Heart left ventricle (tissue), 16 donors: ENCODE measurements at regions not wholly inside any gene's neighbourhood (a gene's known extent, or its start where the extent isn't known, plus 50 kb on each side); places are given as distances from the start of the nearest gene placed in this dataset.

Experiments used
- ATAC-seq, 4 donors: fragments of 200-7000 bp; cut with Tn5 transposase; one replicate each; pipeline ENCODE4 v1.9.1; 2020 to 2022; ENCODE audit warnings: moderate library complexity in 4 of 4, mild to moderate bottlenecking in 3 of 4, moderate number of reproducible peaks in 1 of 4
- DNase-seq, 5 donors: peaks; one replicate each; pipeline ENCODE4 v3.0.0-alpha.2; 2020
- H3K27ac ChIP-seq, 12 donors: fragments of 200-600 bp; sonication (generic) in 4 of 12; one replicate each; pipeline versions ENCODE4 v1.5.0 to v1.8.0; 2016 to 2022; ENCODE audit warnings: mild to moderate bottlenecking in 2 of 12
- H3K27me3 ChIP-seq, 9 donors: fragments of 200-600 bp; sonication (generic) in 2 of 9; one replicate each; pipeline versions ENCODE4 v1.5.1 to v1.8.0; 2016 to 2022; ENCODE audit warnings: mild to moderate bottlenecking in 3 of 9
- H3K36me3 ChIP-seq, 9 donors: fragments of 200-600 bp; sonication (generic) in 2 of 9; one replicate each; pipeline versions ENCODE4 v1.5.0 to v1.8.0; 2018 to 2022; ENCODE audit warnings: mild to moderate bottlenecking in 2 of 9
- H3K4me1 ChIP-seq, 12 donors: fragments of 200-600 bp; sonication (generic) in 4 of 12; one replicate each; pipeline versions ENCODE4 v1.5.0 to v1.8.0; 2016 to 2022; ENCODE audit warnings: mild to moderate bottlenecking in 3 of 12
- H3K4me3 ChIP-seq, 12 donors: fragments of 200-600 bp; sonication (generic) in 4 of 12; one replicate each; pipeline versions ENCODE4 v1.5.0 to v1.8.0; 2017 to 2022; ENCODE audit warnings: mild to moderate bottlenecking in 9 of 12, moderate library complexity in 4 of 12
- H3K9me3 ChIP-seq, 12 donors: fragments of 200-600 bp; sonication (generic) in 4 of 12; one replicate each; pipeline versions ENCODE4 v1.5.0 to v1.8.0; 2016 to 2022; ENCODE audit warnings: mild to moderate bottlenecking in 1 of 12
- CTCF ChIP-seq, 12 donors: fragments of 200-600 bp; sonication (generic) in 4 of 12; IDR thresholded peaks; one replicate each; pipeline versions ENCODE4 v1.5.0 to v1.8.0; 2018 to 2022; ENCODE audit warnings: antibody characterized with exemption in 12 of 12, mild to moderate bottlenecking in 5 of 12
- POLR2A ChIP-seq, 2 donors: fragments of 450-650 bp; IDR thresholded peaks; one replicate each; pipeline ENCODE4 v1.6.1; 2017; ENCODE audit warnings: antibody characterized with exemption in 2 of 2, mild to moderate bottlenecking in 2 of 2, moderate library complexity in 2 of 2
- WGBS, 4 donors: extraction: QIAGEN DNeasy Blood & Tissue Kit in 2 of 4; methylation state at CpG; one replicate each; pipeline versions ENCODE4 v1.1.5 to v1.1.7; 2013 to 2018; 5-methylcytosine and 5-hydroxymethylcytosine counted together
- intact Hi-C, 10 donors: fragments of 100-400 bp; cut with DNase I; formaldehyde crosslinking; loops; one replicate each; pipeline versions ENCODE4 v1.11.1 to v1.14.2; 2022
- donor health status: ischemic (EF 13 %, LVEDD 7.1; RV severe dilation, severe dysfunction).
- donor health status: healthy with polysubstance abuse.
- donor health status: DM: no; HTN: yes; CAD: no.
- donor health status: DM: no; HTN: no; CAD: no.
- donor health status: ischemic (EF 25% LVEDD 6.9; RV normal size, moderate dysfunction).
- donor health status: ischemic (EF 25% LVEDD 5.7; RV mildly dilated, moderate dysfunction).
- donor health status: healthy.
- donor health status: DM: yes; HTN: yes; CAD: no.
- donor health status: ischemic (EF 35%, LVEDD 5.7; RV mildly dilated, moderate dysfunction).
- donor health status: nonischemic (EF 11% LVEDD 7.7; RV severe dilation, severe dysfunction).
- donor health status: DM: yes; HTN: yes; CAD: no.
- donor health status: PGD.
- donor health status: ischemic (EF 29% LVEDD 5.4; RV normal size, mild dysfunction).
- donor health status: nonischemic (EF 23%, LVEDD 6.1; RV moderate dilation, normal function).

DNA sequence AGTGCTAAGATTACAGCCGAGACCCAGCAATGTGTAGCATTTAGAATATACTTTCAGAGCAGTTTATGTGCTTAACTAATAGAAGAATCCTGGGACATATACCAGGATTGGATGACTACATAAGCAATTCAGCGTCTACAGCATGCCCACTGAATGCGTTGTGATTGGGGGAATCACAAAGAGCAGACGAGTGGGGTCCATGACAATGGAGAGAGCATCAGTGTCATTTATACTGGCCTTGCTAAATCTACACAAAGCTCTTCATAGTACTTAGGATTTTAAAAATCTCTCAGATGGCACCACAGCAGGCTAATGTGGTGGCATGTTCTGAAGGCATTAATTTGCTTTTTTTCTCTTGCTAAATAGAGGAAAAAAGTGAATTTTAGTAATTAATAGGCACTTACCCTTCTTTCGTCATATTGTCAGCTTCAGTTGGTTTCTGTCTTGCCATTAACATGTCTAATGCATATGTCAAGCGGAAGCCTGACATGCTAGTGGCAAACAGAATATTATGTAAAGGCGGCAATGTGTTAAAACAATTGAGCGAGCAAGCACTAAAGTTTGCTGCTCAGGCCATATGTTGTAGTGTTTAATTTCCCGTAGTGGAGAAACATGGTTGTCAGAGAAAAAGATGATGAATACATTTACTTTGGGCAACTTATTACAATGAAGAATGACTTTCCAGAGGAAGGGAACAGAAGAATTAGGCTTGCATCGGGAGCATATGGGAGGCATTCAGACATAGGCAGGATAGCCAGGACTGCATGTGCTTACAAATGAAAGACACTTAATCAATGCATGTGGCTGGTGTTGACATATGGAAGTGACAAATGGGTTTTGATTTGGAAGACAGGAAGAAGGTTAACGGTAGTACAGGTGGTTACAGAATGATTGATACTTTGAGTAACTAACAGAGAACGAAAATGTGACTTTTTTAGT is 145.2 kb downstream of the ICOS start:
- no peak for ATAC-seq
- no peaks in the 10 kb centered on the region for H3K9me3 ChIP-seq
- no peaks in the 10 kb centered on the region for H3K4me1 ChIP-seq
- 84 to 88% (median 87%) methylated on average over 12 of the region's 12 CpGs for WGBS, 4 donors
- H3K4me3 ChIP-seq = no peak overlapping the region
- TF ChIP-seq POLR2A (IDR thresholded peaks at IDR 0.05) (no peak), CTCF (IDR thresholded peaks at IDR 0.05) (no peak)
- peaks cover 0 to 8% (median 0%) of the 10 kb centered on the region in 9 donors for H3K27me3 ChIP-seq
- intact Hi-C loops = no loop called here
- no peak overlapping the region for H3K27ac ChIP-seq
- no peak for DNase-seq
- no peaks in the 10 kb centered on the region for H3K36me3 ChIP-seq

DNA sequence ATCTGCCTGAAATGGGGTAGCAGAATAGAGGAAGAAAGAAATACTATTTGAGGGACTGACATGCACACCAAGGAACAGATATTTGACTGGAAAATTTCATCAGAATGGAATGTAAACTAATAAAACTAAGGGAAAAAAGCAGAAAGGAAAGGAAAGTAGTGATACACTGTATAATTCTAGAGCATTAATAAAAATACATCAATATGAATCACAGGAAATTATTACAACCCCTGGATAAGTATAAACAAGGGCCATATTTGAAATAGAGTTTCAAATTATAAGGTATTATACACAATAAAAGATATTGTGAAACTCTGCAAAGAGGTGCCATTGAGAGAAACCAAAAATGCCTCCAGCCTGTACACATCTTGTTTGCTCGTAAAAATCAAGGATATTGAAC is 149.6 kb downstream of the ICOS start:
- 0 to 83% (median 80%) methylated on average over 1 of the region's 1 CpG for WGBS, 4 donors
- ATAC-seq (no peak), DNase-seq (no peak)
- H3K36me3 ChIP-seq = no peaks in the 10 kb centered on the region
- H3K27me3 ChIP-seq = peaks cover 0 to 8% (median 0%) of the 10 kb centered on the region in 9 donors
- no peaks in the 10 kb centered on the region for H3K4me1 ChIP-seq
- no peak overlapping the region for H3K27ac ChIP-seq
- TF ChIP-seq POLR2A (IDR thresholded peaks at IDR 0.05) (no peak), CTCF (IDR thresholded peaks at IDR 0.05) (no peak)
- no peaks in the 10 kb centered on the region for H3K9me3 ChIP-seq
- intact Hi-C loops = no loop called here
- no peak overlapping the region for H3K4me3 ChIP-seq

DNA sequence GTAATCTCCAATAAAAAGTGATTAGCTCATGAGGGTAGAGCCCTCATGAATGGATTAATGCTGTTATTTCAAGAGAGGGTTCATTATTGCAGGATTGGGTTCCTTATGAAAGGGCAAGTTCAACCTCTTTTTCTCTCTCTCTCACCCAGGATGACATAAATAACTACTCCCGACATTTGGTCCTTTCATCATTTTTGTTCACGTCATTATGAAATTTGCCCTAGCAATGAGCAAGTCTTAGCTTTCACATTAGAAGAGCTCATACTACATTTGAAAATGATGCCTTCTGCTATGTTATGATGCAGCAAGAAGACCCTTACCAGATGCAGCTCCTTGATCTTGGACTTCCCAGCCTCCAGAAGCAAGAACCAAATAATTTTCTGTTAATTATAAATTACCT is 152.5 kb downstream of the ICOS start:
- Histone ChIP-seq H3K4me1 (no peaks in the 10 kb centered on the region), H3K9me3 (peaks cover 0 to 18% (median 7%) of the 10 kb centered on the region in 12 donors), H3K36me3 (no peaks in the 10 kb centered on the region), H3K27me3 (peaks cover 0 to 4% (median 0%) of the 10 kb centered on the region in 9 donors), H3K27ac (no peak overlapping the region), H3K4me3 (no peak overlapping the region)
- ATAC-seq (no peak), DNase-seq (no peak)
- intact Hi-C loops = no loop called here
- no peak for TF ChIP-seq POLR2A (IDR thresholded peaks at IDR 0.05)
- TF ChIP-seq CTCF (IDR thresholded peaks at IDR 0.05) = no peak
- 93 to 97% (median 95%) methylated on average over 2 of the region's 2 CpGs for WGBS, 4 donors

- peaks cover 0 to 18% (median 7%) of the 10 kb centered on the region in 12 donors for H3K9me3 ChIP-seq
- H3K4me1 ChIP-seq = no peaks in the 10 kb centered on the region
- H3K36me3 ChIP-seq = no peaks in the 10 kb centered on the region
- no peak overlapping the region for H3K27ac ChIP-seq
- no peaks in the 10 kb centered on the region for H3K27me3 ChIP-seq
- ATAC-seq (no peak), DNase-seq (no peak)
- no peak overlapping the region for H3K4me3 ChIP-seq
- intact Hi-C loops = no loop called here
- WGBS, 4 donors = 52 to 66% (median 57%) methylated on average over 4 of the region's 4 CpGs
- TF ChIP-seq POLR2A (IDR thresholded peaks at IDR 0.05) (no peak), CTCF (IDR thresholded peaks at IDR 0.05) (no peak)
Observed at GRCh38 chr2:204089574-204089973, 153.0 kb downstream of the ICOS start.
